Retinal pigment epithelial cell (primary cell): ENCODE measurements at regions not wholly inside any gene's neighbourhood (a gene's known extent, or its start where the extent isn't known, plus 50 kb on each side); places are given as distances from the start of the nearest gene placed in this dataset.
"Not testable (repeated sequence)": the region's sequence is repeated elsewhere in the genome, so short reads cannot be mapped to it uniquely, and the experiment has no call there.

Experiments used
- DNase-seq: peaks from one replicate; pipeline ENCODE4 v3.0.0-alpha.2; 2010; ENCODE audit warnings: low read depth
- H3K4me3 ChIP-seq: 2 replicates; pipeline ENCODE4 v1.5.1; 2011; ENCODE audit warnings: mild to moderate bottlenecking, low read length, control low read depth, moderate library complexity
- CTCF ChIP-seq: conservative IDR thresholded peaks from 2 replicates; pipeline ENCODE4 v1.5.1; 2011; ENCODE audit warnings: low read depth, low read length, control low read depth, inconsistent platforms

DNA sequence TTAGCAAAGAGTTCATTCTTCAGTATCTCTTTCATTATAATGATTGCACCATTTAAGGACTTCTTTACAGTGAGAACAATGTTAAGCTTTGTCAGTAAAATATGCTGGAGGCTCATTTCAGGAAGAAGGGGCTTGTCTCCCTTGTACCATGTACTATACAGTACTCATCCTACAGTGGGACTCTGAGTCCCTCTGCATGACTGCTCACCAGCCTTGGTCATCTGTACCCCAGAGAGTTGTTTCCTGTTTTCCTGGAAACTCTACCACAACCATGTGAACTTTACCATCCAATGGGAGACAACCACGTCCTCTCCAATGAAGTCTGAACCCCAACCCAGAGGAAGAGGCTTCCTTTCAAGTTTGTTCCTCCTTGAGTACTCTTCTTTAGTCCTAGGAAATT, 1171.1 kb upstream of the CRIM1 start:
- H3K4me3 ChIP-seq, result no peak overlapping the region
- TF ChIP-seq CTCF, result no peak
- no peak for DNase-seq

- H3K4me3 ChIP-seq, DNase-seq: not testable (repeated sequence)
Measured at GRCh38 chr2:35176726-35177125, 1178.9 kb upstream of the CRIM1 start.

GRCh38 chr2:35174845-35175244, 1180.7 kb upstream of the CRIM1 start:
- no peak for DNase-seq
- H3K4me3 ChIP-seq, result no peak overlapping the region
- TF ChIP-seq CTCF, result no peak

DNA sequence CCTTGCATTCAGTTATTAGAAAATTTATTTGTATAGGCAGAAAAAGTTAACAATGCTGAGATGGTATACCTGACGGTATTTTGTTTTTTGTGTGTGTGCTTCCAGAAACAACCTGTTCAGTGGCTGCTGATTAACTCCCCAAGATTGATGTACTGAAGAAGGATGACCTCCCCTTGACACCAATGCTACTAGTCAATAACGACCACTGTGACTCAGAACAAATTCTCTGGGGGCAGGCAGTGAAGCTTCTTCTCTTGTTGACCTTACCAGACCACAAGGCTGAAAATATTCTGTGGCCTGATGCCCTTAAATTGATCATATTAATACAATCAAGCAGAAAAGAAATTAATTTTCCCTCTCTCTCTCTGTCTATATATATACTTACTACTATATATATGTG, 1182.9 kb upstream of the CRIM1 start:
- TF ChIP-seq CTCF, result no peak

DNA sequence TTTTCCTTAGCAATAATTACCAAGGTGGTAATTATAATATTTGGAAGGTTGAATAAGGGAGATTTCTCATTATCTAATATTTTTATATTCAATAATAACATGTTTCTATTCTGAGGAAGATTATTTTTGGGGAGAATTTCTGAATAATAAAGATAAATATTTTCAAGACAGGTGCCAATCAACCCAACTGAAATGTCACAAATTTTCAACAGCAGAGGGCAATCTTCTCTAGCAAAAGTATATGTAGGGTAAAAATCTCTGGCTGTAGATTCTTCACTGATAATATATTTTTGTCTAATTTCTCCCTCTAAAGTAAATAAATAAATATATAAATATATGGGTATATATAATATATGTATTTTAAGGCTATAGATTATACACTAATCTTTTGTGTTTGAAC, 1187.2 kb upstream of the CRIM1 start:
- DNase-seq, result no peak
- TF ChIP-seq CTCF, result peak; percentile 35
- H3K4me3 ChIP-seq, result no peak overlapping the region

More for the DNA sequence above, 1182.9 kb upstream of the CRIM1 start:
- no peak overlapping the region for H3K4me3 ChIP-seq
- DNase-seq, result no peak

- TF ChIP-seq CTCF, result no peak
- DNase-seq, result no peak
- H3K4me3 ChIP-seq, result no peak overlapping the region
Measured at GRCh38 chr2:35163948-35164347, 1191.6 kb upstream of the CRIM1 start.

DNA sequence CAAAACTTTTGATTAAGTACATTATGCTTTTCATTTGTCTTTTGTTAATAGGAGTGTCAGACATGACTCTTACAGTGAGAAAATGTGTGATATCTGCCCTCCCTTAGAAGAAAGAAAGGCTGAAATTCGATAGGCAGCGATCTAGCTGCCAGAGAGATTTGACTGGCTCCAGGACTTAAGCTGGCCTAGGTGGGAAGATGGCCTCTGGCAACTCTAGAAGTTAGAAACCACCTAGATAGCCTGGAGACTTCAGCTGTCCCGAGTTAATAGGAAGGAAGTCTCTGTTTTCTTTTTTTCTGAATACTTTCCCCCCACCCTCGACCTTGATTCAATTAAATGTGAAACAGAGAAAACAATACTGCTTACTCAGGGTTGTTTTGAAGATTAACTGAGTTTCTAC, 1194.7 kb upstream of the CRIM1 start:
- DNase-seq, result no peak
- no peak for TF ChIP-seq CTCF
- no peak overlapping the region for H3K4me3 ChIP-seq

DNA sequence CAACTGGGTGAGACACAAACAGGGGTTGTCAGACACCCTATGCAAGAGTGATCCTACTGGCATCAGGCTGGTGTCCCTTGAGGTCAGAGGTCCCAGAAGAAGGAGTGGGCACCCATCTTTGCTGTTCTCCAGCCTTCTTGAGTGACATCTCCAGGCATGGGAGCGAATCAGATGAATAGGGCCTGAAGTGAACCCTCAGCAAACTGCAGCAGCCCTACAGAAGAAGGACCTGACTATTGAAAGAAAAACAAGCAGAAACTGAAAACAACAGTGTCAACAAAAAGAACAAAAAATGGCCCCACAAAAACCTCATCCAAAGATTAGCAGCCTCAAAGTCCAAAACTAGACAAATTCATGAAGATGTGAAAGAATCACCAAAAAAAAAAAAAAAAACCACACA, 1229.7 kb upstream of the CRIM1 start:
- no peak for TF ChIP-seq CTCF
- DNase-seq, result no peak
- no peak overlapping the region for H3K4me3 ChIP-seq
